ENCODE measurements at regions not wholly inside any gene's neighbourhood (a gene's known extent, or its start where the extent isn't known, plus 50 kb on each side); places are given as distances from the start of the nearest gene placed in this dataset.

- no peak for DNase-seq
- intact Hi-C loops (cut with DNase I), result no loop called here
- Histone ChIP-seq H3K27ac (ENCODE audit: low read depth in 2 of 2, low read length in 2 of 2) (no peak overlapping the region), H3K36me3 (ENCODE audit: control insufficient read depth in 2 of 3, insufficient read depth in 3 of 3, low read length in 3 of 3) (no peaks in the 10 kb centered on the region), H3K4me1 (ENCODE audit: control insufficient read depth in 2 of 3, insufficient read depth in 2 of 3, low read depth in 1 of 3, low read length in 3 of 3) (no peaks in the 10 kb centered on the region), H3K27me3 (ENCODE audit: control insufficient read depth, insufficient read depth, low read length) (no peaks in the 10 kb centered on the region), H3K4me3 (ENCODE audit: low read length in 3 of 3) (no peak overlapping the region), H3K9ac (ENCODE audit: low read length in 3 of 3) (no peak overlapping the region), H3K9me3 (ENCODE audit: control insufficient read depth in 2 of 3, insufficient read depth in 1 of 3, low read length in 3 of 3) (no peaks in the 10 kb centered on the region)
- no peak for FAIRE-seq
- TF ChIP-seq CTCF (IDR thresholded peaks at IDR 0.05; ENCODE audit: borderline replicate concordance, extremely low read depth, insufficient read depth), result no peak
These were observed 67.3 kb upstream of the SPRY2 start for GRCh38 chr13:80408270-80408669.

DNA sequence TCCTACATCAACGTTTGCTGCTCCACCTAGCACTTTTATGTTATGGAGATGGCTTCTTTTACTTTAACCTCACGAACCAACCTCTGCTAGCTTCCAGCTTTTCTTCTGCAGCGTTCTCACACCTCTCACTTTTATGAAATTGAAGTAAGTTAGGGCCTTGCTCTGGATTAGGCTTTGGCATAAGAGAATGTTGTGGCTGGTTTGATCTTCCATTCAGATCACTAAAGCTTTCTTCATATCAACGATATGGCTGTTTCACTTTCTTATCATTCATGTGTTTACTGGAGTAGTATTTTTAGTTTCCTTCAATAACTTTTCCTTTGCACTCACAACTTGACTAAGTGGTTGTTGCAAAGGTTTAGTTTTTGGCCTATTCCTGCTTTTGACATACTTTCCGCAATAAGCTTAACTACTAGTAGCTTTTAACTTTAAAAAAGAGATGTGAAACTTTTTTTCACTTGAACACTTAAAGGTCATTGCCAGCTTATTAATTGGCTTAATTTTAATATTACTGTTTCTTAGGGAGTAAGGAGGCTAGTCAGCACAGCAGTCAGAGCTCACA is 60.0 kb upstream of the SPRY2 start:
- Histone ChIP-seq H3K27me3 (ENCODE audit: control insufficient read depth, insufficient read depth, low read length) (no peaks in the 10 kb centered on the region), H3K9ac (ENCODE audit: low read length in 3 of 3) (no peak overlapping the region), H3K9me3 (ENCODE audit: control insufficient read depth in 2 of 3, insufficient read depth in 1 of 3, low read length in 3 of 3) (no peaks in the 10 kb centered on the region), H3K4me1 (ENCODE audit: control insufficient read depth in 2 of 3, insufficient read depth in 2 of 3, low read depth in 1 of 3, low read length in 3 of 3) (no peaks in the 10 kb centered on the region), H3K36me3 (ENCODE audit: control insufficient read depth in 2 of 3, insufficient read depth in 3 of 3, low read length in 3 of 3) (no peaks in the 10 kb centered on the region), H3K27ac (ENCODE audit: low read depth in 2 of 2, low read length in 2 of 2) (no peak overlapping the region), H3K4me3 (ENCODE audit: low read length in 3 of 3) (no peak overlapping the region)
- FAIRE-seq (no peak), DNase-seq (no peak)
- TF ChIP-seq CTCF (IDR thresholded peaks at IDR 0.05; ENCODE audit: borderline replicate concordance, extremely low read depth, insufficient read depth), result no peak
- intact Hi-C loops (cut with DNase I), result no loop called here

DNA sequence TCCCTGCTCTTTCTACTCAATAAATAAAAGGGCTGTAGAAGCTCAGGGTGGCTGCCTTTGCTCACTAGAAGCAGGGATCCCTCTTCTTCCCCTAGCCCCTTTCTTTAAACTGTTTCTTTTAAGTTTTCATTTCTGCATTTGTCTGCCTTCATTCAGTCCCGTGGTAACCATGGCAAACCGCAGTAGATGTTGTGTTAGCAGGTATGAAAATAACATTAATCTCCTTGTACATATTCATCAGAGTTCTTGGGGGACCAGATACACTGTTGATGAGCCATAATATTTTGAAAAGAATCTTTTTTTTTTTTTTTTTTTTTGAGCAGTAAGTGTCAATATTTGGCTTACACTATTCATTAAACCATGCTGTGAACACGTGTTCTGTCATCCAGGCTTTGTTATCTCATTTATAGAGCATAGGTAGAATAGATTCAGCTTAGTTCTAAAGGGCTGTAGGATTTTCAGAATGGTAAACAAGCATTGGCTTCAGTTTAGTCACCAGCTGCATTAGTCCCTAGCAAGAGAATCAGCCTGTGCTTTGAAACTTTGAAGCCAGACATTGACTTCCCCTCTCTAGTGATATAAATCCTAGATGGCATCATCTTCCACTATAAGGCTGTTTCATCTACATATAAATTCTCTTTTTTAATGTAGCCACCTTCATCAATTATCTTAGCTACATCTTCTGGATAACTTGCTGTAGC is 59.4 kb upstream of the SPRY2 start:
- intact Hi-C loops (cut with DNase I), result no loop called here
- Histone ChIP-seq H3K27ac (ENCODE audit: low read depth in 2 of 2, low read length in 2 of 2) (no peak overlapping the region), H3K9ac (ENCODE audit: low read length in 3 of 3) (no peak overlapping the region), H3K9me3 (ENCODE audit: control insufficient read depth in 2 of 3, insufficient read depth in 1 of 3, low read length in 3 of 3) (no peaks in the 10 kb centered on the region), H3K4me1 (ENCODE audit: control insufficient read depth in 2 of 3, insufficient read depth in 2 of 3, low read depth in 1 of 3, low read length in 3 of 3) (no peaks in the 10 kb centered on the region), H3K4me3 (ENCODE audit: low read length in 3 of 3) (no peak overlapping the region), H3K27me3 (ENCODE audit: control insufficient read depth, insufficient read depth, low read length) (no peaks in the 10 kb centered on the region), H3K36me3 (ENCODE audit: control insufficient read depth in 2 of 3, insufficient read depth in 3 of 3, low read length in 3 of 3) (no peaks in the 10 kb centered on the region)
- no peak for FAIRE-seq
- no peak for TF ChIP-seq CTCF (IDR thresholded peaks at IDR 0.05; ENCODE audit: borderline replicate concordance, extremely low read depth, insufficient read depth)
- DNase-seq, result no peak
